Mucosa of gallbladder (tissue), 1 donor: ENCODE measurements at regions not wholly inside any gene's neighbourhood (a gene's known extent, or its start where the extent isn't known, plus 50 kb on each side); places are given as distances from the start of the nearest gene placed in this dataset.
"Not testable (repeated sequence)": the region's sequence is repeated elsewhere in the genome, so short reads cannot be mapped to it uniquely, and the experiment has no call there.

Experiments
- DNase-seq: peaks from one replicate; pipeline ENCODE4 v3.0.0-alpha.2; 2020; ENCODE audit warnings: low spot score
- donor health status: DM: no; HTN: no; CAD: no.

DNA sequence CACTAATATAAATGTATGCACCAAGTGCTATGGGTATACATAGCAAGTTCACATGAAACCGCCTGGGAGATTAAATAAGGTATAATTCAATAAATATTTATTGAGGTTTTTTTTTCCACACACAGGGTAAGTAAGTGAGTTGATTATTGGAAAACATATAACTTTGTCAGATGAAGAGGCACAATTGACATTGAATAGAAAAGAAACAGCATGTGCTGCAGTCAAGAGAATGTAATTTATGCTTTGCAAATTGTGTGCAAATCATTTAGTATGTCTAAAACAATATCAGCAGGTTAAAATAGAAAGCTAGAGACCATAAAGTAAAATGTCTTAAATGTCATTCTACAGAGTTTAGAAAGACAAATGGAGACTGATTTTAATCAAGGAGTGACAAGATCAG is 560.0 kb downstream of the AMY1C start:
- no peak for DNase-seq

DNA sequence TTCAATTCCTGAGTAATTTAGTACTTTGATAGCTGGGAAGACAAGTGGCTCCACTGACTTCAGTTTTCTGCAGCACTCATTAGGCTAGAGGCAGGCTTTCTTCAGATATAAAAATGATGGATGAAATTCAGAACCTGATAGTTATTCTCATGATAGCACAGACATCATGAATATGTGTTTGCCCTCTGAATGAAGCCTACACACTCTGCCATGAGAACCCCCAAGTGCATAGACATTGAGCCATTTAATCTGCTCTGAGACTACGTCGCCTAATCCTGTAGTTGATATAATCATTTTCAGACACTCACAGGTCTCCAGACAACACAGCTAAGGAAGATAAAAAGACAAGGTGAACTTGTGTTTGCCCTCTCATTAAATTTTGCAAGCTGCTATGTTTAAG is 566.1 kb downstream of the AMY1C start:
- DNase-seq: no peak

DNA sequence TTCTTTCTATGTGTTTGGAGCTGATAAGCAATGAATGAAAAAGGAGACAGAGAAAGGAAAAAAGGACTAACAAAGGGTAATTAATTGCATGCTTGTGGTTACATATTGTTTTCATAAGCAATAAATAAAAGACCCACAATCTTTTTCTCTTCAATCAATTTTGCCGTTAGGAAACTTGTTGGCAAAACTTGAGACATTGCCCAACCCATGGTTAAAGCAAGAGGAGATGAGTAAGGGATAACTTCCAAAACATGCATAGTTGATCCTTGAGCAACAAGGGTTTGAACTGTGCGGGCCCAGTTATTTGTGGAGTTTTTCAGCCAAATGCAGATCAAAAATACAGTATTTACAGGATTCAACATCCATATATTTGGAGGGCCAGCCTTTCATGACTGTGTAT is 572.4 kb downstream of the AMY1C start:
- no peak for DNase-seq

DNA sequence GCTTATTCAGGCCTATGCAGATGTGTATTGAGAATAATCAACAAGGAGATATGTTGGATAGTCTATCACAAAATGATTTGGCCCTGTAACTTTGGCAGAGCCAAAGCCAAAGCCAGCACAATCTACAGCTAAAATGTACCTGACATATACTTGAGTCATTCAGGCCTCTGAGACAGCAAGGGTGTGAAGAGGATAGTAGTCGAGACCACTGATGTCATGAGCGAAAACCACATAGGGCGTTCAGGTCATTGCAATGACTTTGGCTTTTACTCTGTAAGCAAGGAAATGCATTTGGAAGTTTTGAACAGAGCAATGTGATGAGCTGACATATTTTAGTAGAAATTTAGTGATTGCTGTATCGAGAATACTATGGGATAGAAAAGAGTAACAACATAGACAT is 579.6 kb downstream of the AMY1C start:
- DNase-seq: no peak

DNA sequence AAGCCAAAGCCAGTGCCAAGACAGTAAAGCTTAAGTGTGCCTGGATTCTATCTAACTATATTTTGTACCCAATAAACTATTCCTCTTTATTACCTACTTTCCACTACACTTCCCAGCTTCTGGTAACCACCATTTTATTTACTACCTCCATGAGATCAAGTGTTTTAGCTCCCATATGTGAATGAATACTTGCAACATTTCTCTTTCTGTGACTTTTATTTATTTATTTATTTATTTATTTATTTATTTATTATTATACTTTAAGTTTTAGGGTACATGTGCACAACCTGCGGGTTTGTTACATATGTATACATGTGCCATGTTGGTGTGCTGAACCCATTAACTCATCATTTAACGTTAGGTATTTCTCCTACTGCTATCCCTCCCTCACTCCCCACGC is 582.1 kb downstream of the AMY1C start:
- DNase-seq: no peak

DNA sequence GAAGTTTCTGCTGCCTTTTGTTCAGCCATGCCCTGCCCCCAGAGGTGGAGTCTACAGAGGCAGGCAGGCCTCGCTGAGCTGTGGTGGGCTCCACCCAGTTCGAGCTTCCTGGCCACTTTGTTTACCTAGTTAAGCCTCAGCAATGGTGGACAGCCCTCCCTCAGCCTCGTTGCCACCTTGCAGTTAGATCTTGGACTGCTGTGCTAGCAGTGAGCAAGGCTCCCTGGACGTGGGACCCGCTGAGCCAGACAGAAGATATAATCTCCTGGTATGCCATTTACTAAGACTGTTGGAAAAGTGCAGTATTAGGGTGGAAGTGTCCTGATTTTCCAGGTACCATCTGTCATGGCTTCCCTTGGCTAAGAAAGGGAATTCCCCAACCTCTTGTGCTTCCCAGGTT is 588.2 kb downstream of the AMY1C start:
- not testable (repeated sequence) for DNase-seq

DNA sequence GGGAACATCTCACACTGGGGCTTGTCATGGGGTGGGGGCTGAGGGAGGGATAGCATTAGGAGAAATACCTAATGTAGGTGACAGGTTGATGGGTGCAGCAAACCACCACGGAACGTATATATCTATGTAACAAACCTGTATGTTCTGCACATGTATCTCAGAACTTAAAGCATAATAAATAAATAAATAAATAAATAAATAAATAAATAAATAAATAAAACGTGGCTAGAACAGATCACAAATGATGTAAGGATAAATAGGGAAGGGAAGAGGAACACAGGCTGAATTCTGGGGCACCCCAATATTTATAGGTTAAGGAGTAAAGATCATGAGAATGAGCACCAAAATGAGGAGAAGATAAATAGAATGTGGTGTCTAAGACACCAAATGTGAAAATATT is 592.2 kb downstream of the AMY1C start:
- no peak for DNase-seq

DNA sequence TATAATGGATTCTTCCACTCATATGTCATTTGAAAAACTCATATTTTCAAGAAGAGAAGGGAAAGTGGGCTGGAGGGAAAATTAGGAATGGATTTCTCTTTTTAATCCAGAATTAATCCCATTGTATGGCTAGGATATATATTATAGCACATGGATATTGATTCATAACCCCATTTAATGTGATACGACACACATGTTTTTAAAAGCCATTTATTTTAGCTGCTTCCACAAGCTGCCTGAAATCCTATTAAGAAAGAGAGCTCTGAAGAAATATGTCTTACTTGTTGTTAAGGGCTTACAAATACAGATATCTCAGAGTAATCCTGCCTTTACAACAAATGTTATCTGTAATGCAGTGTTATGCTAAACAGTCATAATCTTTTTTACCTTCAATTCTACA is 598.6 kb downstream of the AMY1C start:
- DNase-seq: no peak

DNA sequence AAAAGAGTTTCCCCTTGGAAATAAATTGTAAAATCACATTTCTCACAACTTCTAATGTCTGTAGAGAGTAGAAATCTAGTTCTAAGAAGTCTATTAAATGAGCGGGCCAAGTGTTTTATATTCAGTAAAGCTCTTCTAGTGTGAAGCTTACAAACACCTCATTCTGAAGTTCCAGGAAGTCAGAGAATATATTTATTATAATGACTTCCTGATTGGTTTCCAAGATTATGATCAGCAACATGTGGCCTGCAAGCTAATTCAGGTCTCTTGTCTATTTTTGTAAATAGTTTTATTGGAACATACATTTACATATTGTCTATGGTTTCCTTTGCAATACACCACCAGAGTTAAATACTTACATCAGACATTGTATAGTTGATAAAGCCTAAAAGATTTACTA is 603.9 kb downstream of the AMY1C start:
- DNase-seq: no peak

DNA sequence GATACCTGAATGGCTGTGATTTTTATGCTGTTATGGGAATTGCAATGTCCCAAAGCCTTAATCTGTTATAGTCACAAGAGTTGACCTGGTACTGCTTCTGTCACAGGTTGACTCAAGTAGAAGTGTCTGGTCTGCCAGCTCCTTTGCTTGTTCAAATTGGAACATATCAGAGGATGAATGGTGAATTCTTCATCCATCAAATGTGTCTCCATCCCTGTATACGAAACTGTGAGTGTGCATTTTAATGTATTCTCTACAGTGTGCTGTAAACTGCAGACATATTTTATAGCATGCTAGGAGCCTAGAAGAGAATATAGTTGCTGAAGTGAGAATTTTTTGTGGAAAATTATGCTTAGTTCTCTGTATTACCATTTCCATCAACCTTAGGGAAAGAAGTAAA is 608.4 kb downstream of the AMY1C start:
- DNase-seq: no peak

DNA sequence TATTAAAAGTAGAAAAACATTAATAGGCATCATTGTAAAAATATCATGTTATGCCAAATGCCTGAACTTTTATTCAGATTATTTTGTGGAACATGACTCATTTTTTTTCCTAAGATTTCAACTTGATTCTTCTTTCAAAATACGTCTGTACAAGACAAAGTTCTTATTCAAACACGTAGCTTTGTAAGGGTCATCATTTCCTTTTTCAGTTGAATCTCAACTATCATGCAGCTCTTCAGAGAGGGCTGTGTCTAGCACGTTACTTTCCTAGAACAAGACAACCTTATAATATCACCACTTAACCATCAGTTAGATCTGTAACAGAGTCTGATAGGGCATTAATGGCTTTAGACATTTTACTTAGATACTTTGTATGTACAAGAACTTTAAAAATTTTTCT is 608.9 kb downstream of the AMY1C start:
- no peak for DNase-seq

DNA sequence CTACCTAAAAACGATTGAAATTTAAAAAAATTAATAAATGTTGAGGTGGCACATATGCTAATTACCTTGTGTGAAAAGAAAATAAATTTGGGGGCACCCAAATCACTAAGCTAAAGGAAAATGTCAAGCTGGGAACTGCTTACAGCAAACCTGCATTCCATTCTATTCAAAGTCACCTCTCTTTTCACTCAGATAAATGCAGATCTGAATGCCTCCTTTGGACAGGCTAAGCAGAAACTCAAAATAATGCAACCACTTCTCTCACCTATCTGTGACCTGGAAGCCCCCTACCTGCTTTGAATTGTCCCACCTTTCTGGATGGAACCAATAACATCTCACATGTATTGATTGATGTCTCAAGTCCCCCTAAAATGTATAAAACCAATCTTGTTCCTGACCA is 628.7 kb downstream of the AMY1C start:
- no peak for DNase-seq

DNA sequence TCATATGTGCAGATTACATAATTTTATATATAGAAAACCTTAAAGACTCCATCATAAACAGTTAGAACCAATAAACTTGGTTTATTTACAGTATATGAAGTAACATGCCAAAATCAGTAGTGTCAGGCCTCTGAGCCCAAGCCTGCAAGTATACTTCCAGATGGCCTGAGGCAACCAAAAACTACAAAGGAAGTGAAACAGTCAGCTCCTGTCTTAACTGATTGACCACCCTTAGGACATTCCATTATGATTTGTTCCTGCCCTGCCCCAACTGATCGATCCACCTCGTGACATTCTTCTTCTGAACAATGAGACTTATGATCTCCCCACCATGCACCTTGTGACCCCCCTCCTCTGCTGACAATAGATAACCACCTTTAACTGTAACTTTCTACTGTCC is 630.3 kb downstream of the AMY1C start:
- DNase-seq: no peak

DNA sequence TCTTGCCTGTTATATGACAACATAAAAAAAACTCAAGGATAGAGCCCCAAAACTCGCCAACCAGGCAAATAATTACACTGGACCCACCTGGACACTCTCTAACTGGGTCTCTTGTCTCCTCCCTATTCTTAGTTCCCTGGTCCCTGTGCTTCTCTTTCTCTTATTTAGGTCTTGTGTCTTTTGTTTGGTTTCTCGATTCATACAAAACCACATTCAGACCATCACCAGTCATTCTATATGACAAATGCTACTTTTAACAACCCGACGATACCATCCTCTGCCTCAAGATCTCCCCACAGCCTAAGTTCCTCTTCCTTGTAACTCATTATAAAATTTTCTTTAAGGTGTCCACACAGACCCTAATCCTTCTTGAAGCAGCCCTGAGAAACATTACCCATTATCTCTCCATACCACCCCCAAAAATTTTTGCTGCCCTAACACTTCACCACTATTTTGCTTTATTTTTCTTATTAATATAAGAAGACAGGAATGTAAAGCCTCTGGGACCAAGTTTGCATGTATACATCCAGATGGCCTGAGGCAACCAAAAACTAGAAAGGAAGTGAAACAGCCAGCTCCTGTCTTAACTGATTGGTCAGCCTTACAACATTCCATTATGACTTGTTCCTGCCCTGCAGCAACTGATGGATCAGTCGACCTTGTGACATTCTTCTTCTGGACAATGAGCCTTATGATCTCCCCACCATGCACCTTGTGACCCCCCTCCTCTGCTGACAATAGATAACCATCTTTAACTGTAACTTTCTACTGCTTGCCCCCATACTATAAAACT is 638.2 kb downstream of the AMY1C start:
- DNase-seq: no peak

DNA sequence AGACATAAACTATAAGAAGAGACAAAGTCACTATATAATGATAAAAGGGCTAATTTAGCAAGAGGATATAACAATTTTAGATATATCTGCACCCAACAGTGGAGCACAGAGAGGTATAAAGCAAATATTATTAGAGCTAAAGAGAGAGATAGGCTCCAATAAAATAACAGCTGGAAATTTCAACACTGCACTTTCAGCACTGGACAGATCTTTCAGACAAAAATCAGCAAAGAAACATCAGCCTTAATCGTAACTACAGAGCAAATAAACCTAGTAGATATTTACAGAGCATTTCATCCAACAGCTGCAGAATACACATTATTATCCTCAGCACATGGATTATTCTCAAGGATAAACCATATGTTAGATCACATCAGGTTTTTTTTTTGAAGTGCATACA is 642.9 kb downstream of the AMY1C start:
- no peak for DNase-seq

DNA sequence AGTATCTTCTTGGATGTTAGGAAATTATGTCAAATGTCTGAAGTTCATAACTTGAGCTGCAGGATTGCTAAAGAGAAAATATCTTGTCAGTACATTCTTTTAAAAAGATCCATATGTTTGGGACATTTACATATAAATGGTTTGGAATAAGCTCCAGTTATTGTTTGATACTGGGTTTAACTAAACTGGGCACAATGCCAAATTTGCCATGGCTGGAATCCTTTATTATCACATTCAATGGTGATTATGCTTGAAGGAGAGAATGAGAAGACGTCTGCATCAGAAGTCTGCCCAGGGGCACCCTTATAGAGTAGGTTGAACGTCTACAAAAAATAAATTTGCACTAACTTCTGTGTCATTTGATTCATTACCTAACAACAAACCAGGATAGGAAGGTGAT is 652.5 kb downstream of the AMY1C start:
- no peak for DNase-seq

DNA sequence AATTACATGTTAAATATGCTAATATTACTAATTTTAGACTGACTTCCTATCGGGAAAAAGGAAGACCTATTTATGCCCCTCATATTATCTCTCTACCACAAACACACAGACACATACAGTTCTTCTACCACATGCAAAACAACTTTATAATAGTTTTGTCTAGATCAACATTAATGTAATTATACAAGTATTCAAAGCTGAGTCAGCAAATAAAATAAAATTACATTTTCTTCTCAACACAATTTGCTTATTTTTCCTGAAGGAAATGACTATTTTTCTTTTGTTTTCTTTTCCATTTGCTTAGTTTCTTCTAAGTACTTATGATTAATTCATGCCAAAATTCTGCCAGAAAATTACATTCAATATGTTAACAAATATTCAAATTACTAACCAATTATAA is 654.2 kb downstream of the AMY1C start:
- DNase-seq: no peak

DNA sequence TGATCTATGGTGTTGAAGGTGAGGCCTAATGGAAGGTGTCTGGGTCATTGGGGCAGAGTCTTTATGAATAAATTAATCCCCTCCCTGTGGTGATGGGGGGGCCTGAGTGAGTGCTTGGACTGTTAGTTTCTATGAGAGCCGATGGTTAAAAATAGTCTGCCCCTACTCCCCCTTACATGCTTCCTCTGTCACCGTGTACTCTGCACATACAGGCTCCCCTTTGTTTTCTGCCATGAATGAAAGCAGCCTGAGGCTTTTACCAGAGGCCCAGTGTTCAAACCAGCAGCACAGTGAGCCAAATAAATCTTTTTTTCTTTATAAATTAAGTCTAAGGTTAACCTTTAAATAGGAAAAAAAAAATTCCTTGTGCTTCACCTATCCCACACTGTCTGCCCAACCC is 657.0 kb downstream of the AMY1C start:
- DNase-seq: no peak

DNA sequence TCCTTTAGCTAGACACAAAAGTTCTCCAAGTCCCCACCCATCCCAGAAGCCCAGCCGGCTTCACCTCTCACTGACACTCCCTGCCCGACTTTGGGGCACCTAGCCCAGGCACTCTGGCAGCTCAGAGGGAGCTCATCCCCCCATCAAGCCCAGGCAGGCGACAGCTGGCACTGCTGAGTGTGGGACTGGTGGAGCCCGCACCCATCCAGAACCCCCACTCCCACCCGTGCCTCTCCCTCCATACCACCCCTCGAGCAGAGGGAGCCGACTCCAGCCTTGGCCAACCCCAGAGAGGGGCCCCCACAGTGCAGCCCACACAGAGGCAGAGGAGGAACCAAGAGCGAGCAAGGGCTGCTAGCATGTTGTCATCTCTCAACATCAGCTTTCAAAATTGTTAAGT is 658.6 kb downstream of the AMY1C start:
- no peak for DNase-seq

DNA sequence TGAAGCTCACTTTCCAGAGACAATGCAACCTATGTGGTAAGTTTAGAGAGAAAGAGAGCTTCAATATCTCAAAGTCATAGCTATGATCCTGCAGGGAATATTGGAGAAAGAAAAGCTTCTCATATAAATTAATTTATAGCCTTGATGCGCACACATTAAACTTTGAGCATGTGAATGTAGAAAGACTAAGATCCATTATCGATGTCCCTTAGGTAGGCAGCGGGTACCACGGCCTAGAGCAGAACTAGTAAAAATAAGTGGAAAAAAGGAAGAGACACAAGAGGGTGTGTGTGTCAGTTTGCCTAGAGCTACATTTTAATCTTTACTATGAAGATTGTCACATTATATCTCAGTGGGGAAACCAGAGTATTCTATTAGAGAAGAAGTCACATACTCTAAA is 685.6 kb downstream of the AMY1C start:
- no peak for DNase-seq

DNA sequence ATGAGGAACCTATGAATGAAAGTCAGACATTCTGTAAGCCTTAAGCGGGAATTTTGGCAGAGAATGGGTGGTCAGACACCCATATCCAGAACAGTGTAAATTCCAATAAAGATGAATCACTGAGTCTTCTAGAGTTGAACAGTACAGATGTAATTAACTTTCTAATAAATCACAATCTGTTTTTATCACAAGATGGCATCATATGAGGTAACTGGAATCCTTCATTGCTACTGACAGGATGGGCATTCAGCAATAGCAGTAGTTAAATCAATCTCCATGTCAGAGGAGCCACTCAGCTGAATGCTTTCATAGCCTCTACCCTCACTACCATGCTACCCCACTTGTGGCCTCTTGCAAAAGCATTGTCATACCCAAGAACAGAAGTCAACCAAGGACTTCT is 690.3 kb downstream of the AMY1C start:
- DNase-seq: no peak

DNA sequence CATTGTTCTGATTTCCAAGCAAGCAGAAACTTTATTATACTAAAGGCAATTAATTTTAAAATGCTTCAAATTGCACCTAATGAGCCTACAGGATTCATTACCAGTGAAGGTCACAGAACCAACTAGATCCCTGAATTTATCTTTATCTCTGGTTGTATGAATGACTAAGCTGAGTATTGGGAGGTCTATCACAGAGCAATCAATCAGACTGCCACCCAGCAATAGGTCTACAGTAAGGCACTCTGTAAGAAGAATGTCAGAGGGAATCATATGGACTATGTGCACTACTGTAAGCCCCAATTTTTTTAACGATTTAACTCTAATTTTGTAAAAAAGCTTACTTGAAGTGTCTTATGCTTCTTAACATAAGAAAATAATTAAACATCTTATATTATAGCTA is 707.0 kb downstream of the AMY1C start:
- no peak for DNase-seq

DNA sequence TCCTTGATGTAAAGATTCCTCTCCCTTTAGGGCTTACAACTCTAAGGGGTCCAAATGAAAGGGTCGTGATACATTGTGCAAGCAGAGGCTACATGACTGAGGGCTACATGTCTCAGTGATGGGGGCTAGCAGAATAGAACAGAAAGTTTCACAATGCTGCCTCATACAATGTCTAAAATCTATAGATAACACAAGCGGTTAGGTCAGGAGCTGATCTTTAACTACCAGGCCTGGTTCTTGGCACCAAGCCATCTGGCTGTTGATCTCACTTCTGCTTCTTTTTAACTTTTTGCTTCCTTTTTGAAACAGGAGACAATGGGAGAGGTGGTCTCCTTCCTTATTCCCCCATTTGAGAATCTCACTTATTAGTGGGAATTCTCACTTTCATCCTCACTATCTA is 710.2 kb downstream of the AMY1C start:
- DNase-seq: no peak

DNA sequence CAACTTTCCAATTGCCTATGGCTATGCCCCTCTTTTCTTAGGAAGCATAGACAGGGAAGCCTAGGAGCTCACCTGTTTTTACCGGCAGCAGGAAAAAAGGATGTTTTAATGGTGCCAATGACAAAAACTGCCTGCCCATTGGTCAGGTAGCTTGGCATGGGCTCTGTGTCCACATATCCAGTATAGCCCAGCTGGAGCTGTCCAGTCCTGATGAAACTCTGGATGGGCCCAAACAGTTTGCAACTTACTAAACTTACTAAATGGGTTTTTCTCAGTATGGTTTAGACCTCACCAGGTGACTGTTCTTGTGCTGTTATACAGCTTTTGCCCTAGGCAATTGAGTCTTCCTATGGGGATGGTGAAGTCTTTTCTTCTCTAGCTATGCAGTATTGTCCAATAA is 711.2 kb downstream of the AMY1C start:
- DNase-seq: no peak
